22Rv1 (cell line): ENCODE measurements at regions not wholly inside any gene's neighbourhood (a gene's known extent, or its start where the extent isn't known, plus 50 kb on each side); places are given as distances from the start of the nearest gene placed in this dataset.
"Not testable (repeated sequence)": the region's sequence is repeated elsewhere in the genome, so short reads cannot be mapped to it uniquely, and the experiment has no call there.

Experiments used
- ZFX ChIP-seq: fragments of 450-650 bp; IDR thresholded peaks from 2 replicates; pipeline ENCODE4 v1.6.1; 2017; ENCODE audit warnings: antibody characterized with exemption, borderline replicate concordance
- TF ChIP-seq, protein P1 (sequence below): fragments of 450-650 bp; IDR thresholded peaks from 2 replicates; pipeline ENCODE4 v1.5.1; 2017; ENCODE audit warnings: mild to moderate bottlenecking

DNA sequence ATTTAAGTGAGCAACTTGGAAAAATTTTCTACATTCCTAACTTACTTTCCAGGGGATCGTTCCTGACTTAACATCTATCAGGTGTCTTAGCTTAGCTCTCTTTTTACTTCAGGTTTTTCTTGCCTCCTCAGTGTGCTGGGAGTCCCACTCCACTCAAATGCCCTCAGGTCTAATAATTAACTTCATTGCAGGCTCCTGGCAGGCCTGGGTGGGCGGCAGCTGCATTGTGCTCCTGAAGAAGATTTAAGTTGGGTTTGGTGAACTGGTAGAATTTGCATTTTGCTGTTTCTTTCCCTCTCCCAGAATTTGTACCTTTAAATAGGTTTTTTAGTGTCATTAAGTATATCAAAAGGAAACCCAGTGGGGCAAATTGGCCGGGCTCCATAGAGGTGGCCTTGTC lies 90.5 kb upstream of the SAMD11 start:
- TF ChIP-seq, protein P1, sequence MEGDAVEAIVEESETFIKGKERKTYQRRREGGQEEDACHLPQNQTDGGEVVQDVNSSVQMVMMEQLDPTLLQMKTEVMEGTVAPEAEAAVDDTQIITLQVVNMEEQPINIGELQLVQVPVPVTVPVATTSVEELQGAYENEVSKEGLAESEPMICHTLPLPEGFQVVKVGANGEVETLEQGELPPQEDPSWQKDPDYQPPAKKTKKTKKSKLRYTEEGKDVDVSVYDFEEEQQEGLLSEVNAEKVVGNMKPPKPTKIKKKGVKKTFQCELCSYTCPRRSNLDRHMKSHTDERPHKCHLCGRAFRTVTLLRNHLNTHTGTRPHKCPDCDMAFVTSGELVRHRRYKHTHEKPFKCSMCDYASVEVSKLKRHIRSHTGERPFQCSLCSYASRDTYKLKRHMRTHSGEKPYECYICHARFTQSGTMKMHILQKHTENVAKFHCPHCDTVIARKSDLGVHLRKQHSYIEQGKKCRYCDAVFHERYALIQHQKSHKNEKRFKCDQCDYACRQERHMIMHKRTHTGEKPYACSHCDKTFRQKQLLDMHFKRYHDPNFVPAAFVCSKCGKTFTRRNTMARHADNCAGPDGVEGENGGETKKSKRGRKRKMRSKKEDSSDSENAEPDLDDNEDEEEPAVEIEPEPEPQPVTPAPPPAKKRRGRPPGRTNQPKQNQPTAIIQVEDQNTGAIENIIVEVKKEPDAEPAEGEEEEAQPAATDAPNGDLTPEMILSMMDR: not testable (repeated sequence)
- TF ChIP-seq ZFX: not testable (repeated sequence)
